Liver (tissue), 8 donors: ENCODE measurements at regions not wholly inside any gene's neighbourhood (a gene's known extent, or its start where the extent isn't known, plus 50 kb on each side); places are given as distances from the start of the nearest gene placed in this dataset.

Source experiments
- DNase-seq: peaks from one replicate; pipeline ENCODE4 v3.0.0-alpha.2; 2017; ENCODE audit warnings: low spot score
- H3K27ac ChIP-seq, 2 donors: one replicate each; pipeline ENCODE4 v1.7.0; 2013; ENCODE audit warnings: inconsistent platforms in 2 of 2, low read length in 2 of 2, control low read depth in 1 of 2, low read depth in 1 of 2, mild to moderate bottlenecking in 1 of 2
- H3K27me3 ChIP-seq, 4 donors: one replicate each; pipeline versions ENCODE4 v1.6.1 to v1.7.0; 2013; ENCODE audit warnings: low read length in 3 of 4, inconsistent platforms in 1 of 4, mild to moderate bottlenecking in 1 of 4, moderate library complexity in 1 of 4; ENCODE audit not compliant: control insufficient read depth in 4 of 4, insufficient read depth in 4 of 4
- H3K36me3 ChIP-seq, 4 donors: one replicate each; pipeline versions ENCODE4 v1.6.1 to v1.7.0; 2013; ENCODE audit warnings: low read length in 3 of 4, mild to moderate bottlenecking in 3 of 4, low read depth in 1 of 4, moderate library complexity in 1 of 4; ENCODE audit not compliant: control insufficient read depth in 4 of 4, insufficient read depth in 3 of 4
- H3K4me1 ChIP-seq, 4 donors: one replicate each; pipeline versions ENCODE4 v1.6.1 to v1.7.0; 2013; ENCODE audit warnings: low read length in 3 of 4, mild to moderate bottlenecking in 3 of 4, moderate library complexity in 1 of 4; ENCODE audit not compliant: control insufficient read depth in 4 of 4, insufficient read depth in 4 of 4
- H3K4me3 ChIP-seq, 3 donors: one replicate each; pipeline versions ENCODE4 v1.6.1 to v1.7.0; 2013; ENCODE audit warnings: low read length in 3 of 3, control low read depth in 1 of 3, low read depth in 1 of 3, mild to moderate bottlenecking in 1 of 3
- H3K9ac ChIP-seq, 2 donors: one replicate each; pipeline ENCODE4 v1.7.0; 2013; ENCODE audit warnings: low read length in 2 of 2, mild to moderate bottlenecking in 2 of 2, moderate library complexity in 2 of 2, control low read depth in 1 of 2, low read depth in 1 of 2
- H3K9me3 ChIP-seq, 4 donors: one replicate each; pipeline versions ENCODE4 v1.6.1 to v1.7.0; 2013; ENCODE audit warnings: low read length in 3 of 4; ENCODE audit not compliant: control insufficient read depth in 4 of 4
- ATF3 ChIP-seq: IDR thresholded peaks from 2 replicates; pipeline ENCODE4 v1.6.1; 2016; ENCODE audit warnings: antibody characterized with exemption
- CTCF ChIP-seq: fragments of 150-350 bp; IDR thresholded peaks from 2 replicates; pipeline ENCODE4 v1.5.1; 2017; ENCODE audit warnings: improper control_type of control experiment, low read depth, low read length; ENCODE audit not compliant: missing input control
- EGR1 ChIP-seq, 2 donors: IDR thresholded peaks; 2 replicates each; pipeline ENCODE4 v1.6.1; 2016 to 2018; ENCODE audit warnings: antibody characterized with exemption in 2 of 2, low read depth in 2 of 2
- FOXA1 ChIP-seq: IDR thresholded peaks from 2 replicates; pipeline ENCODE4 v1.6.1; 2016; ENCODE audit warnings: antibody characterized with exemption
- FOXA2 ChIP-seq: IDR thresholded peaks from 2 replicates; pipeline ENCODE4 v1.6.1; 2016; ENCODE audit warnings: antibody characterized with exemption
- GABPA ChIP-seq, 2 donors: IDR thresholded peaks in 1 of 2; conservative IDR thresholded peaks in 1 of 2; 2 replicates each; pipeline ENCODE4 v1.6.1; 2016; ENCODE audit warnings: antibody characterized with exemption in 2 of 2, mild to moderate bottlenecking in 1 of 2, moderate library complexity in 1 of 2
- HNF4A ChIP-seq, 2 donors: conservative IDR thresholded peaks; 2 replicates each; pipeline ENCODE4 v1.6.1; 2016; ENCODE audit warnings: antibody characterized with exemption in 2 of 2, mild to moderate bottlenecking in 2 of 2
- HNF4G ChIP-seq: IDR thresholded peaks from 2 replicates; pipeline ENCODE4 v1.6.1; 2016; ENCODE audit warnings: antibody characterized with exemption
- JUND ChIP-seq, 2 donors: IDR thresholded peaks; 2 replicates each; pipeline ENCODE4 v1.6.1; 2016; ENCODE audit warnings: antibody characterized with exemption in 2 of 2
- MAX ChIP-seq: IDR thresholded peaks from 2 replicates; pipeline ENCODE4 v1.6.1; 2016; ENCODE audit warnings: antibody characterized with exemption
- NR2F2 ChIP-seq: IDR thresholded peaks from 2 replicates; pipeline ENCODE4 v1.6.1; 2016; ENCODE audit warnings: antibody characterized with exemption
- RAD21 ChIP-seq, 2 donors: IDR thresholded peaks; 2 replicates each; pipeline ENCODE4 v1.6.1; 2016; ENCODE audit warnings: antibody characterized with exemption in 2 of 2, mild to moderate bottlenecking in 2 of 2
- REST ChIP-seq: IDR thresholded peaks from 2 replicates; pipeline ENCODE4 v1.6.1; 2016; ENCODE audit warnings: antibody characterized with exemption, mild to moderate bottlenecking
- RXRA ChIP-seq, 2 donors: IDR thresholded peaks; 2 replicates each; pipeline ENCODE4 v1.6.1; 2017 to 2018; ENCODE audit warnings: antibody characterized with exemption in 2 of 2, mild to moderate bottlenecking in 1 of 2
- SP1 ChIP-seq: IDR thresholded peaks from 2 replicates; pipeline ENCODE4 v1.6.1; 2018; ENCODE audit warnings: antibody characterized with exemption, mild to moderate bottlenecking
- TAF1 ChIP-seq: conservative IDR thresholded peaks from 2 replicates; pipeline ENCODE4 v1.6.1; 2016; ENCODE audit warnings: antibody characterized with exemption, mild to moderate bottlenecking
- YY1 ChIP-seq: IDR thresholded peaks from 2 replicates; pipeline ENCODE4 v1.6.1; 2016; ENCODE audit warnings: antibody characterized with exemption, mild to moderate bottlenecking
- ZBTB33 ChIP-seq: IDR thresholded peaks from 2 replicates; pipeline ENCODE4 v1.6.1; 2016; ENCODE audit warnings: antibody characterized with exemption
- WGBS: extraction: QIAGEN DNeasy Blood & Tissue Kit; methylation state at CpG from one replicate; pipeline ENCODE4 v1.1.7; 2013; 5-methylcytosine and 5-hydroxymethylcytosine counted together
- donor health status: healthy.
- donor health status: healthy.
- donor health status: healthy.
- donor health status: healthy.
- donor health status: healthy.

- H3K27me3 ChIP-seq, result no peaks in the 10 kb centered on the region
- H3K4me1 ChIP-seq, result no peaks in the 10 kb centered on the region
- 76% methylated on average over 8 of the region's 8 CpGs for WGBS
- H3K4me3 ChIP-seq, result no peak overlapping the region
- no peak overlapping the region for H3K9ac ChIP-seq
- no peaks in the 10 kb centered on the region for H3K9me3 ChIP-seq
- no peak overlapping the region for H3K27ac ChIP-seq
- DNase-seq, result no peak
- TF ChIP-seq MAX (no peak), RXRA (IDR thresholded peaks at IDR 0.05) (no peak), REST (no peak), RAD21 (IDR thresholded peaks at IDR 0.05) (no peak), ATF3 (no peak), JUND (IDR thresholded peaks at IDR 0.05) (no peak), NR2F2 (no peak), HNF4A (conservative IDR thresholded peaks at IDR 0.05) (no peak), FOXA2 (no peak), SP1 (no peak), FOXA1 (no peak), HNF4G (no peak), EGR1 (IDR thresholded peaks at IDR 0.05; ENCODE audit: low read depth in 2 of 2) (no peak), CTCF (no peak), TAF1 (no peak), YY1 (no peak), ZBTB33 (no peak), GABPA (IDR thresholded peaks at IDR 0.05 in 1 of 2, conservative IDR thresholded peaks at IDR 0.05 in 1 of 2) (no peak)
- no peaks in the 10 kb centered on the region for H3K36me3 ChIP-seq
These were observed 999.2 kb downstream of the ADGRL3 start for GRCh38 chr4:62199291-62199810.
